Neural cell (in vitro differentiated cells): ENCODE measurements at regions not wholly inside any gene's neighbourhood (a gene's known extent, or its start where the extent isn't known, plus 50 kb on each side); places are given as distances from the start of the nearest gene placed in this dataset.

Source experiments
- H2AFZ ChIP-seq: fragments of 200-600, 300-800 bp; sonication (generic), shearing (Covaris generic); 2 replicates; pipeline ENCODE4 v1.6.0; 2014; ENCODE audit warnings: low read depth, mild to moderate bottlenecking, antibody characterized with exemption, low read length, moderate library complexity
- H3F3A ChIP-seq: fragments of 200-600 bp; shearing (Covaris generic); 2 replicates; pipeline ENCODE4 v1.6.1; 2016; ENCODE audit warnings: mild to moderate bottlenecking, moderate library complexity, mixed read lengths, antibody characterized with exemption, low read length; ENCODE audit not compliant: insufficient read depth, poor library complexity, severe bottlenecking
- H3K27ac ChIP-seq: fragments of 200-600, 300-800 bp; sonication (generic), shearing (Covaris generic); 2 replicates; pipeline ENCODE4 v1.5.1; 2014; ENCODE audit warnings: mild to moderate bottlenecking, low read length, moderate library complexity
- H3K27me3 ChIP-seq: fragments of 300-800, 200-600 bp; sonication (generic), shearing (Covaris generic); 2 replicates; pipeline ENCODE4 v1.6.0; 2014; ENCODE audit warnings: mild to moderate bottlenecking, low read depth, low read length, moderate library complexity; ENCODE audit not compliant: insufficient read depth
- H3K36me3 ChIP-seq: fragments of 300-800, 200-600 bp; sonication (generic), shearing (Covaris generic); 2 replicates; pipeline ENCODE4 v1.5.1; 2014; ENCODE audit warnings: mild to moderate bottlenecking, antibody characterized with exemption, low read length, moderate library complexity; ENCODE audit not compliant: insufficient read depth
- H3K4me2 ChIP-seq: fragments of 300-800, 200-600 bp; sonication (generic), shearing (Covaris generic); 2 replicates; pipeline ENCODE4 v1.6.0; 2014; ENCODE audit warnings: mild to moderate bottlenecking, low read length
- H3K4me3 ChIP-seq: fragments of 300-800, 200-600 bp; sonication (generic), shearing (Covaris generic); 2 replicates; pipeline ENCODE4 v1.5.1; 2014; ENCODE audit warnings: mild to moderate bottlenecking, low read length, moderate library complexity
- H3K79me2 ChIP-seq: fragments of 200-600 bp; shearing (Covaris generic); replicated peaks from 2 replicates; pipeline ENCODE4 v1.6.0; 2014; ENCODE audit warnings: mild to moderate bottlenecking, low read length, moderate library complexity; ENCODE audit not compliant: insufficient read depth
- H3K9ac ChIP-seq: fragments of 300-800, 200-600 bp; sonication (generic), shearing (Covaris generic); 2 replicates; pipeline ENCODE4 v1.6.1; 2016; ENCODE audit warnings: mild to moderate bottlenecking, low read length, mixed read lengths
- H3K9me2 ChIP-seq: fragments of 200-600 bp; shearing (Covaris generic); 2 replicates; pipeline ENCODE4 v1.6.1; 2016; ENCODE audit warnings: mild to moderate bottlenecking, low read length, mixed read lengths; ENCODE audit not compliant: insufficient read depth
- H3K9me3 ChIP-seq: fragments of 200-600, 300-800 bp; sonication (generic), shearing (Covaris generic); 2 replicates; pipeline ENCODE4 v1.6.1; 2016; ENCODE audit warnings: mild to moderate bottlenecking, mixed run types, low read length, moderate library complexity, mixed read lengths
- H4K20me1 ChIP-seq: fragments of 200-600 bp; shearing (Covaris generic); 2 replicates; pipeline ENCODE4 v1.6.1; 2016; ENCODE audit warnings: mild to moderate bottlenecking, mixed run types; ENCODE audit not compliant: insufficient read depth
- EP300 ChIP-seq: fragments of 450-650 bp; conservative IDR thresholded peaks from 2 replicates; pipeline ENCODE4 v1.6.1; 2014; ENCODE audit warnings: antibody characterized with exemption, mild to moderate bottlenecking, moderate library complexity; ENCODE audit not compliant: poor library complexity, severe bottlenecking
- EZH2 ChIP-seq: fragments of 200-600, 300-800 bp; shearing (Covaris generic), sonication (generic); IDR thresholded peaks from 2 replicates; pipeline ENCODE4 v1.6.1; 2014; ENCODE audit warnings: antibody characterized with exemption, low read length, borderline replicate concordance, mild to moderate bottlenecking; ENCODE audit not compliant: insufficient read depth, poor library complexity, severe bottlenecking
- MXI1 ChIP-seq: fragments of 450-650 bp; conservative IDR thresholded peaks from 2 replicates; pipeline ENCODE4 v1.6.1; 2014; ENCODE audit warnings: antibody characterized with exemption, mild to moderate bottlenecking; ENCODE audit not compliant: poor library complexity, severe bottlenecking
- POLR2AphosphoS5 ChIP-seq: IDR thresholded peaks from 2 replicates; pipeline ENCODE4 v1.6.1; 2012
- RAD21 ChIP-seq: fragments of 450-650 bp; conservative IDR thresholded peaks from 2 replicates; pipeline ENCODE4 v1.6.1; 2014; ENCODE audit warnings: antibody characterized with exemption, mild to moderate bottlenecking, moderate library complexity
- SMC3 ChIP-seq: fragments of 450-650 bp; conservative IDR thresholded peaks from 2 replicates; pipeline ENCODE4 v1.6.1; 2014; ENCODE audit warnings: antibody characterized with exemption, mild to moderate bottlenecking, moderate library complexity; ENCODE audit not compliant: poor library complexity
- TAF1 ChIP-seq: IDR thresholded peaks from 2 replicates; pipeline ENCODE4 v1.6.1; 2012; ENCODE audit warnings: low read depth
- TF ChIP-seq, protein P1 (sequence below): IDR thresholded peaks from 2 replicates; pipeline ENCODE4 v1.6.1; 2012; ENCODE audit warnings: borderline replicate concordance
- TF ChIP-seq, protein P2 (sequence below): fragments of 450-650 bp; IDR thresholded peaks from 2 replicates; pipeline ENCODE4 v1.5.1; 2014; ENCODE audit warnings: antibody characterized with exemption, mild to moderate bottlenecking, moderate library complexity; ENCODE audit not compliant: poor library complexity, severe bottlenecking

DNA sequence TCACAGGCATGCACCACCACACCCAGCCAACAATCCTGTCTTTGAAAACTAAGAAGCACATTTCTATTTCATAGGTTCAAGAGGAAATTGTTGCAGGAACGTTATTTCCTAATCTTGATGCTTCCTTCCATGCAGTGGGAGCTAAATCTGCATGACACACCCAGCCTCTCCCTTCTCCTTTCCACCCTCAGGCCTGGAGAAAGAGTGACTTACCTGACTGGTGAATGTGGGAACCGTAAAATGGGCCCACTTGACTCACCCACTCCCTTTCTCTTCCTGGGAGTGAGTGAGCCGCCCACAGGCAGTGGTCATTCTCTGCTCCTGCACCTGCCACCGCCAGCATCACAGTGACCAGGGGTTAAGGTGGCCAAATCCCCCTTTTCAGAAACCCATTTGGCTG lies 78.2 kb downstream of the C9orf50 start:
- Histone ChIP-seq H4K20me1 (no peaks in the 10 kb centered on the region), H2AFZ (no peak overlapping the region), H3K79me2 (no peaks in the 10 kb centered on the region), H3K9me2 (no peaks in the 10 kb centered on the region), H3K36me3 (no peaks in the 10 kb centered on the region), H3K4me3 (no peak overlapping the region), H3K27ac (no peak overlapping the region), H3F3A (no peaks in the 10 kb centered on the region), H3K9me3 (no peaks in the 10 kb centered on the region), H3K27me3 (no peaks in the 10 kb centered on the region), H3K4me2 (no peak overlapping the region), H3K9ac (no peak overlapping the region)
- TF ChIP-seq EZH2 (no peak), MXI1 (no peak), TAF1 (no peak)
- TF ChIP-seq, protein P1, sequence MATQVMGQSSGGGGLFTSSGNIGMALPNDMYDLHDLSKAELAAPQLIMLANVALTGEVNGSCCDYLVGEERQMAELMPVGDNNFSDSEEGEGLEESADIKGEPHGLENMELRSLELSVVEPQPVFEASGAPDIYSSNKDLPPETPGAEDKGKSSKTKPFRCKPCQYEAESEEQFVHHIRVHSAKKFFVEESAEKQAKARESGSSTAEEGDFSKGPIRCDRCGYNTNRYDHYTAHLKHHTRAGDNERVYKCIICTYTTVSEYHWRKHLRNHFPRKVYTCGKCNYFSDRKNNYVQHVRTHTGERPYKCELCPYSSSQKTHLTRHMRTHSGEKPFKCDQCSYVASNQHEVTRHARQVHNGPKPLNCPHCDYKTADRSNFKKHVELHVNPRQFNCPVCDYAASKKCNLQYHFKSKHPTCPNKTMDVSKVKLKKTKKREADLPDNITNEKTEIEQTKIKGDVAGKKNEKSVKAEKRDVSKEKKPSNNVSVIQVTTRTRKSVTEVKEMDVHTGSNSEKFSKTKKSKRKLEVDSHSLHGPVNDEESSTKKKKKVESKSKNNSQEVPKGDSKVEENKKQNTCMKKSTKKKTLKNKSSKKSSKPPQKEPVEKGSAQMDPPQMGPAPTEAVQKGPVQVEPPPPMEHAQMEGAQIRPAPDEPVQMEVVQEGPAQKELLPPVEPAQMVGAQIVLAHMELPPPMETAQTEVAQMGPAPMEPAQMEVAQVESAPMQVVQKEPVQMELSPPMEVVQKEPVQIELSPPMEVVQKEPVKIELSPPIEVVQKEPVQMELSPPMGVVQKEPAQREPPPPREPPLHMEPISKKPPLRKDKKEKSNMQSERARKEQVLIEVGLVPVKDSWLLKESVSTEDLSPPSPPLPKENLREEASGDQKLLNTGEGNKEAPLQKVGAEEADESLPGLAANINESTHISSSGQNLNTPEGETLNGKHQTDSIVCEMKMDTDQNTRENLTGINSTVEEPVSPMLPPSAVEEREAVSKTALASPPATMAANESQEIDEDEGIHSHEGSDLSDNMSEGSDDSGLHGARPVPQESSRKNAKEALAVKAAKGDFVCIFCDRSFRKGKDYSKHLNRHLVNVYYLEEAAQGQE, result no peak
- TF ChIP-seq, protein P2, sequence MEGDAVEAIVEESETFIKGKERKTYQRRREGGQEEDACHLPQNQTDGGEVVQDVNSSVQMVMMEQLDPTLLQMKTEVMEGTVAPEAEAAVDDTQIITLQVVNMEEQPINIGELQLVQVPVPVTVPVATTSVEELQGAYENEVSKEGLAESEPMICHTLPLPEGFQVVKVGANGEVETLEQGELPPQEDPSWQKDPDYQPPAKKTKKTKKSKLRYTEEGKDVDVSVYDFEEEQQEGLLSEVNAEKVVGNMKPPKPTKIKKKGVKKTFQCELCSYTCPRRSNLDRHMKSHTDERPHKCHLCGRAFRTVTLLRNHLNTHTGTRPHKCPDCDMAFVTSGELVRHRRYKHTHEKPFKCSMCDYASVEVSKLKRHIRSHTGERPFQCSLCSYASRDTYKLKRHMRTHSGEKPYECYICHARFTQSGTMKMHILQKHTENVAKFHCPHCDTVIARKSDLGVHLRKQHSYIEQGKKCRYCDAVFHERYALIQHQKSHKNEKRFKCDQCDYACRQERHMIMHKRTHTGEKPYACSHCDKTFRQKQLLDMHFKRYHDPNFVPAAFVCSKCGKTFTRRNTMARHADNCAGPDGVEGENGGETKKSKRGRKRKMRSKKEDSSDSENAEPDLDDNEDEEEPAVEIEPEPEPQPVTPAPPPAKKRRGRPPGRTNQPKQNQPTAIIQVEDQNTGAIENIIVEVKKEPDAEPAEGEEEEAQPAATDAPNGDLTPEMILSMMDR, result no peak

GRCh38 chr9:129541270-129541669 lies 79.6 kb downstream of the C9orf50 start:
- no peaks in the 10 kb centered on the region for H3K36me3 ChIP-seq
- no peaks in the 10 kb centered on the region for H3K79me2 ChIP-seq
- no peak overlapping the region for H3K27ac ChIP-seq
- H3K9me2 ChIP-seq, result no peaks in the 10 kb centered on the region
- no peak overlapping the region for H3K4me3 ChIP-seq
- H3K27me3 ChIP-seq, result no peaks in the 10 kb centered on the region
- no peak overlapping the region for H2AFZ ChIP-seq
- TF ChIP-seq POLR2AphosphoS5 (no peak), EZH2 (no peak), MXI1 (no peak), EP300 (no peak), SMC3 (no peak), RAD21 (no peak), TAF1 (no peak)
- TF ChIP-seq, protein P1, result no peak
- TF ChIP-seq, protein P2, result no peak
- H3F3A ChIP-seq, result no peaks in the 10 kb centered on the region
- H3K4me2 ChIP-seq, result no peak overlapping the region
- H4K20me1 ChIP-seq, result no peaks in the 10 kb centered on the region
- H3K9ac ChIP-seq, result no peak overlapping the region
- no peaks in the 10 kb centered on the region for H3K9me3 ChIP-seq
